ENCODE measurements at regions not wholly inside any gene's neighbourhood (a gene's known extent, or its start where the extent isn't known, plus 50 kb on each side); places are given as distances from the start of the nearest gene placed in this dataset.

- no peak for TF ChIP-seq CTCF (IDR thresholded peaks at IDR 0.05; ENCODE audit: insufficient read depth, low read length, poor library complexity, severe bottlenecking)
- TF ChIP-seq EZH2phosphoT487 (conservative IDR thresholded peaks at IDR 0.05; ENCODE audit: low read length): no peak
Observed at GRCh38 chr21:27954543-27955165, 987.8 kb upstream of the ADAMTS5 start.
